ENCODE measurements at regions not wholly inside any gene's neighbourhood (a gene's known extent, or its start where the extent isn't known, plus 50 kb on each side); places are given as distances from the start of the nearest gene placed in this dataset.

DNA sequence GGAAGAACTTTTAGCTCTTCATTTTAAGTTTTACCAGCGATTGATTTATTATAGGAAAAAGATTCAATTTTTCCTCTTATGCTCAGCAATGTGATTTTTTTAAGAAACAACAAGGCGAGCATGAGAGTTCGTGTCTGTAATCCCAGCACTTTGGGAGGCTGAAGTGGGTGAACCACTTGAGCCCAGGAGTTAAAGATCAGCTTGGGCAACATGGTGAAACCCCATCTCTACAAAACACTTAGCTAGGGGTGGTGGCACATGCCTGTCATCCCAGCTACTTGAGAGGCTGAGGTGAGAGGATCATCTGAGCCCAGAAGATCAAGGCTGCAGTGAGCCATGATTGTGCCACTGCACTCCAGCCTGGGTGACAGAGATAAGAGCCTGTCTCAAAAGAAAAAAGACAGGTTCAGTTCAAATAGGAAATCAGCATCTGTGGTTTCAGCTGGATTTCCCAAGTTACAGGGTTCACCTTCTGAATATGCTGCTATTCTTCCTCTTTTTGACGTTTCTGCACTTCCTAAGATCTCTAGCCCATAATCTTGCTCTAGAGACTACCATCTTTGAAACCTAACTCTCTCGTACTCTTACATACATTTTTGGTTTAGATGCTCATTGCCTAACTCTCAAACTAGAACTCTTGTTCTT lies 274.7 kb downstream of the SEC23A start:
- DNase-seq (ENCODE audit: low read depth) = no peak

DNA sequence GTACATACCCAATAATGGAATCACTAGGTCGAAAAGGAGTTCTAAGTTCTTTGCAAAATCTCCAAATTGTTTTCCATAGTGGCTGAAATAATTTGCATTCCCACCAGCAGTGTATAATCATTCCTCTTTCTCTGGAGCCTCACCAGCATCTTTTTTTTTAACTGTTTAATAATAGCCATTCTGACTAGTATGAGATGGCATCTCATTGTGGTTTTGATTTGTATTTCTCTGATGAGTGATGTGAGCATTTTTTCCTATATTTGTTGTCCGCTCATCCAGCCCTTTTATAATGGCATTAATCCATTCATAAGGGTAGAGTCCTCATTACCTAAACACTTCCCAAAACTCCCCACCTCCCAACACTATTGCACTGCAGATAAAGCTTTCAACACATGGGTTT lies 278.3 kb downstream of the SEC23A start:
- TF ChIP-seq, protein P1, sequence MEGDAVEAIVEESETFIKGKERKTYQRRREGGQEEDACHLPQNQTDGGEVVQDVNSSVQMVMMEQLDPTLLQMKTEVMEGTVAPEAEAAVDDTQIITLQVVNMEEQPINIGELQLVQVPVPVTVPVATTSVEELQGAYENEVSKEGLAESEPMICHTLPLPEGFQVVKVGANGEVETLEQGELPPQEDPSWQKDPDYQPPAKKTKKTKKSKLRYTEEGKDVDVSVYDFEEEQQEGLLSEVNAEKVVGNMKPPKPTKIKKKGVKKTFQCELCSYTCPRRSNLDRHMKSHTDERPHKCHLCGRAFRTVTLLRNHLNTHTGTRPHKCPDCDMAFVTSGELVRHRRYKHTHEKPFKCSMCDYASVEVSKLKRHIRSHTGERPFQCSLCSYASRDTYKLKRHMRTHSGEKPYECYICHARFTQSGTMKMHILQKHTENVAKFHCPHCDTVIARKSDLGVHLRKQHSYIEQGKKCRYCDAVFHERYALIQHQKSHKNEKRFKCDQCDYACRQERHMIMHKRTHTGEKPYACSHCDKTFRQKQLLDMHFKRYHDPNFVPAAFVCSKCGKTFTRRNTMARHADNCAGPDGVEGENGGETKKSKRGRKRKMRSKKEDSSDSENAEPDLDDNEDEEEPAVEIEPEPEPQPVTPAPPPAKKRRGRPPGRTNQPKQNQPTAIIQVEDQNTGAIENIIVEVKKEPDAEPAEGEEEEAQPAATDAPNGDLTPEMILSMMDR (IDR thresholded peaks at IDR 0.05; ENCODE audit: low read length, missing control alignments) = no peak

More for the DNA sequence above, 274.7 kb downstream of the SEC23A start:
- TF ChIP-seq, protein P1 (IDR thresholded peaks at IDR 0.05; ENCODE audit: low read length, missing control alignments) = no peak
- no peak overlapping the region for H3K4me3 ChIP-seq (replicated peaks; ENCODE audit: low read depth, low read length)

DNA sequence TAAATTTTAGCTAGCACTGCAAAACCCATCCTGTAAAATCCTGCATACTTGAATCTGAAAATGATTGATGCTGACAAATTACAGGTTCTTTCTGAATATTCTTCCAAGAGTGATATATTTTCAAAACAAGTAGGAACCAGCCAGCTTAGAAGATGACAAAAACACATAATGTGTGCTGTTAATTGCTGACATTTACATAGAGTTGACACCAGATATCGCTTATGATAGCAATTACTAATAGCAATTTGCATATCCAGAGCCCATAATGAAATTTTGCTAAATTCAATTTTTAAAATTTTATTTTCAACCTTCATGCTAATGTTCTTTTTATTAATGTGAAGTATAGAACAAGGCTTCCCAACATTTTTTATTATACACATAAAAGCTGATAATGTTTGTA lies 284.5 kb downstream of the SEC23A start:
- no peak for DNase-seq (ENCODE audit: low read depth)
- TF ChIP-seq, protein P1 (IDR thresholded peaks at IDR 0.05; ENCODE audit: low read length, missing control alignments) = no peak
- H3K4me3 ChIP-seq (replicated peaks; ENCODE audit: low read depth, low read length) = no peak overlapping the region

More for the DNA sequence above, 278.3 kb downstream of the SEC23A start:
- DNase-seq (ENCODE audit: low read depth) = peak; percentile 3
- H3K4me3 ChIP-seq (replicated peaks; ENCODE audit: low read depth, low read length) = no peak overlapping the region

DNA sequence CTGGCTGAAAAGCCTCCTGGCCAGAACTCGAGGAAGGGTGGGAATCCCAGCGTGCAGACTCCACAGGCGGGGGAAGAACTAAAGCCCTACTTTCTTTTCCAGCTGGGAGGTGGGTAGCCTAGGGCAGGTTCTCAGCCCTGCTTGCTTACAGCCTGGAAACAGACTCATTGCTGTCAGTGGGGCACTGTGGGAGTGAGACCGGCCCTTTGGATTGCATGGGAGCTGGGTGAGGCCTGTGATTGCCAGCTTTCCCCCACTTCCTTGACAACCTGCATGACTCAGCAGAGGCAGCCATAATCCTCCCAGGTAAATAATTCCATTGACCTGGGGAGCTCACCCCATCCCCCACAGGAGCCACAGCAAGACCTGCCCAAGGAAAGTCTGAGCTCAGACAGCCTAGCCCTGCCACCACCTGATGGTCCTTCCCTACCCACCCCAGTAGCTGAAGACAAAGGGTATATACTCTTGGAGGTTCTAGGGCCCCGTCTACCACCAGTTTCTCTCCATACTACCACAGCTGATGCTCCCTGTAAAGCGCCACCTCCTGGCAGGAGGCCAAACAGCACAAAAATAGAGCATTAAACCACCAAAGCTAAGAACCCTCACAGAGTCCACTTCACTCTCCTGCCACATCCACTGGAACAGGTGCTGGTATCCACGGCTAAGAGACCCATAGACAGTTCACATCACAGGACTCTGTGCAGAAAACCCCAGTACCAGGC lies 294.1 kb downstream of the SEC23A start:
- TF ChIP-seq, protein P1 (IDR thresholded peaks at IDR 0.05; ENCODE audit: low read length, missing control alignments) = no peak
- H3K4me3 ChIP-seq (replicated peaks; ENCODE audit: low read depth, low read length) = no peak overlapping the region
- no peak for DNase-seq (ENCODE audit: low read depth)

DNA sequence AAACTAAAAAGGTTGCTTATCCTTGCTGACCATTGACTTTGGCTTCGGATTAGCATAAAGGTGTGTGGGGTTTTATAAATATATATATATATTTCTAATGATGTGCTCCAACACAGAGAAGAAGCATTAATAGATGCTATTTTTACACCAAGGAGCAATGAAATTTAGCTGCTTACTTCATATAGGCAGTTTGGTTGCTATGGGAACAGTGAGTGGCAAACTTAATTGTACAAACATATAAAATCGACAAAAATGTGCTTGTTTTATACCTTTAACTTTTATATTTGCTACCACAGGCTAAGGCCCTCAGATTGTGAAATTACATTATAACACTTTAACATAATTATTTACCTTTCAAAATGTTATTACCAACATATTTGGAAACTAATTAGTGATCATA lies 303.4 kb downstream of the SEC23A start:
- TF ChIP-seq, protein P1 (IDR thresholded peaks at IDR 0.05; ENCODE audit: low read length, missing control alignments) = no peak
- no peak for DNase-seq (ENCODE audit: low read depth)
- H3K4me3 ChIP-seq (replicated peaks; ENCODE audit: low read depth, low read length) = no peak overlapping the region

DNA sequence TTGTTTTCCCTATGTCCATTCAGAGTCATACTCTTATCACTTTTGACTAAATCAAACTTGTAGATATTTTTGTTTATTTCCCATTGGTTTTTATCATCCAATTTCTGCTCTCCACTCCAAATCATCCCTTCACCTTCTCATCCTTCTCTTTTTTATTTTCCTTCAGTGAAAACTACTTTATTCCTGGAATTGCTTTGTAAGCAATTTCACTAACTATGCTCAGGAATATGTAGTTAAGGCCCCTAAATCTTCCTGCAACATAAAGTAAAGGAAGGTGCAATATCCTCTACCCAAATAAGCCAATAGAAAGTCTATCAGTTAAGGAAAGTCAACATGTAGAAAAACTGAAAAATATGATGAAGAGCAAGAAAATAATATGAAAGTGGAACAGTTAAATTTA lies 308.4 kb downstream of the SEC23A start:
- no peak overlapping the region for H3K4me3 ChIP-seq (replicated peaks; ENCODE audit: low read depth, low read length)
- TF ChIP-seq, protein P1 (IDR thresholded peaks at IDR 0.05; ENCODE audit: low read length, missing control alignments) = no peak
- DNase-seq (ENCODE audit: low read depth) = no peak

Measured in fibroblast of pulmonary artery (primary cell).